ENCODE measurements at regions not wholly inside any gene's neighbourhood (a gene's known extent, or its start where the extent isn't known, plus 50 kb on each side); places are given as distances from the start of the nearest gene placed in this dataset.
"Not testable (repeated sequence)": the region's sequence is repeated elsewhere in the genome, so short reads cannot be mapped to it uniquely, and the experiment has no call there.

DNA sequence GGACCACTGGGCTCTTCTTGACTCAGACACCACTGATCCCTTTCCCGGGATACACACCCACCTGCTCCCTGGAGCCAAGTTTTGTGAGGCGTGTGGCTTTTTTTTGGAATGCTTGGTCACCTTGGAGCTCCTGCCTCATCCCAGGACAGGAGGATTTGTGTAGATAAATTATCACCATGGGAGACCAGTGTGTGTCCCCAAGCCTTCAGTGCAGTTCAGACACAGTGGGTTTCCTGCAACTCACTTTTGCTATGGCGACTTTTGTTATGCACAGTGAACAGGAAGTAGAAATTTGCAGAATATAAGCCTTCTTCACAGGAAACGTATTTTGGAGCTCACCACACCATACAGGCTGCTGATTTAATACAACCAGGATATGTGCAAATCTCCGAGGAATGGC is 357.4 kb downstream of the PAX1 start:
- ATAC-seq, result no peak
- no peak overlapping the region for H3K4me3 Mint-ChIP-seq
- no peaks in the 10 kb centered on the region for H3K4me1 Mint-ChIP-seq (ENCODE audit: low read depth)
- H3K9me3 Mint-ChIP-seq, result peaks cover 13% of the 10 kb centered on the region
- no peaks in the 10 kb centered on the region for H3K27me3 Mint-ChIP-seq (ENCODE audit: low read depth)
- H3K36me3 Mint-ChIP-seq (ENCODE audit: insufficient read depth), result no peaks in the 10 kb centered on the region
- DNase-seq, result no peak

DNA sequence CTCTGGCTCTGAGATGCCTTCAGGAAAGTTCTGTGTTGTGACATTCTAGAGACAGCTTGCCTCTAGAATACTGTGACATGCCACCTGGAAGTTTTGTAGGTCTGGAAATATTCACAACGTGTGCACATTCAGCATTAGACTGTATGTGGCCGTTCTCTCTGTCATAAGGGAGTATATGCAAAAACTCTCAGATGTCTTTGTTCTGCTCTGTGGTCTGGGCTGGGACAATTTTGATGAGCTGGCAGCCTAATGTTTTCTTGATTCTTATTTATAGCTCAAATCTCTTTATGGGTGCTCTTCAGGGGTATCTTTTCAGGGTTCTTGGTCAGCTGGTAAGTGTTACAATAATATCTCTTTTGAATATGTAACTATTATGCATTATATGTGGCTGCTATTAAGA is 355.1 kb downstream of the PAX1 start:
- Mint-ChIP-seq H3K9me3 (peaks cover 8% of the 10 kb centered on the region), H3K4me3 (no peak overlapping the region), H3K36me3 (ENCODE audit: insufficient read depth) (no peaks in the 10 kb centered on the region), H3K27me3 (ENCODE audit: low read depth) (no peaks in the 10 kb centered on the region), H3K4me1 (ENCODE audit: low read depth) (no peaks in the 10 kb centered on the region)
- DNase-seq (no peak), ATAC-seq (no peak)

DNA sequence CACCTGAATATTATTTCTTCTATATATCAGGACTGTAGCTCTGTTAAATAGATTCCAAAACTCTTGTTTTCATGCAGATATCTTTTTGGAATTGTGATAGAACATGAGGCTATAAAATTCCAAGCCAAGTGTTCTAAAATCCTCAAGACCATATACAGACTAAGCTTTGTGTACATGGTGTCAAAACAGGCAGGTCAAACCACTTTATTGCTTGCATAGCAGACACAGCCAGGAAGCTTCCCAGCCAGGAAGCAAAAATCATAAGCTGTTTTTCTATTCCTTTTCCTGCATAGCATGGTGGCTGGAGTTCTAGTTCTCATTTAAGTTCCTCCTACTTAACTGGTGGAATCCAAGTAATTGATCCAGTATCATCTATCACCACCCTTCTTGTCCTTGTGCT is 353.3 kb downstream of the PAX1 start:
- ATAC-seq (no peak), DNase-seq (no peak)
- H3K4me3 Mint-ChIP-seq, result no peak overlapping the region
- H3K36me3 Mint-ChIP-seq (ENCODE audit: insufficient read depth), result no peaks in the 10 kb centered on the region
- no peaks in the 10 kb centered on the region for H3K27me3 Mint-ChIP-seq (ENCODE audit: low read depth)
- H3K4me1 Mint-ChIP-seq (ENCODE audit: low read depth), result no peaks in the 10 kb centered on the region
- H3K9me3 Mint-ChIP-seq, result peaks cover 5% of the 10 kb centered on the region

DNA sequence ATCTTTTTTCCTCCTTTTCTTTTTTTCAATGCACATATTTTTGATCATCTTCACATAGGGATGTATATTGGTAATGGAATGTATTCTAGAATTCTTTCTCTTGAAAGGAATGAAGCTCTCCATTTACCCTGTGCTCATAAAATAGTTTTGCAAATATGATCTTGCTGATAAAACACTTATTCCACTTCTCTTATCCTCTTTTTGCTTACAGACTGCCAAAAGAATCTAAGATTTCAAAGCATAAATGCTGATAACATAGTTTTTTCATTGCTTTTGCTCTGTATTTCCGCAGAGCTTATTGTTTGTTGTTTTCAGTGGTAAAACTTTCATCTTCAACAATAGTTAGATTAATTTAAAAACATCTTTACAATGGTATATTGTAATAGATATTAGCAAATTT is 350.5 kb downstream of the PAX1 start:
- H3K4me1 Mint-ChIP-seq (ENCODE audit: low read depth), result no peaks in the 10 kb centered on the region
- no peak overlapping the region for H3K4me3 Mint-ChIP-seq
- H3K9me3 Mint-ChIP-seq, result peaks cover 10% of the 10 kb centered on the region
- ATAC-seq (no peak), DNase-seq (no peak)
- no peaks in the 10 kb centered on the region for H3K27me3 Mint-ChIP-seq (ENCODE audit: low read depth)
- no peaks in the 10 kb centered on the region for H3K36me3 Mint-ChIP-seq (ENCODE audit: insufficient read depth)

DNA sequence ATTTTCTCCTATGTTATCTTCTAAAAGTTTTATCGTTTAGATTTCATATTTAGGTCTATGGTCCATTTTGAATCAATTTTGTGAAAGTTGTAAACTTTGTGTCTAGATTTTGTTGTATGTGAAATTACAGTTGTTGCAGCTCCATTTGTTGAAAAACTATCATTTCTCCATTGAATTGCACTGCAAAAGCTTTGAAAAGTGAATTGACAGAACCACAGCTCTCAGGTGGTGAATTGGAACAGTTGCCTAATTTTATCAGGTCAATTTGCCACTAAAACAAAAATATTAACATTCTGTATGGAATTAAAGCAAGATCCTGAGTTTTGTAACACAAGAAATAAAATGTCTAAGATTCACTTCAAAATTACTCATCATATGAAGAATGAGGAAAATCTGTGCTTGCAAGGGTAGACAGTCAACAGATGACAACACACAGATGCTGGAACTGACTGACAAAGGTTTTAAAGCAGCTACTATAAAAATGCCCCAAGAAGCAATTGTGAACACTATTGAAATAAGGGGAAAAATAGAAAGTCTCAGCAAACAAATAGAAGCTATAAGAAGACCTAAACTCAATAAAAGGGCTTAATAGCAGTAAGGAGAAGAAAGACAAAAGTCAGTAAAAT is 346.7 kb downstream of the PAX1 start:
- H3K4me3 Mint-ChIP-seq, result no peak overlapping the region
- H3K27me3 Mint-ChIP-seq (ENCODE audit: low read depth), result no peaks in the 10 kb centered on the region
- H3K4me1 Mint-ChIP-seq (ENCODE audit: low read depth), result no peaks in the 10 kb centered on the region
- no peaks in the 10 kb centered on the region for H3K36me3 Mint-ChIP-seq (ENCODE audit: insufficient read depth)
- DNase-seq (no peak), ATAC-seq (no peak)
- peaks cover 10% of the 10 kb centered on the region for H3K9me3 Mint-ChIP-seq

DNA sequence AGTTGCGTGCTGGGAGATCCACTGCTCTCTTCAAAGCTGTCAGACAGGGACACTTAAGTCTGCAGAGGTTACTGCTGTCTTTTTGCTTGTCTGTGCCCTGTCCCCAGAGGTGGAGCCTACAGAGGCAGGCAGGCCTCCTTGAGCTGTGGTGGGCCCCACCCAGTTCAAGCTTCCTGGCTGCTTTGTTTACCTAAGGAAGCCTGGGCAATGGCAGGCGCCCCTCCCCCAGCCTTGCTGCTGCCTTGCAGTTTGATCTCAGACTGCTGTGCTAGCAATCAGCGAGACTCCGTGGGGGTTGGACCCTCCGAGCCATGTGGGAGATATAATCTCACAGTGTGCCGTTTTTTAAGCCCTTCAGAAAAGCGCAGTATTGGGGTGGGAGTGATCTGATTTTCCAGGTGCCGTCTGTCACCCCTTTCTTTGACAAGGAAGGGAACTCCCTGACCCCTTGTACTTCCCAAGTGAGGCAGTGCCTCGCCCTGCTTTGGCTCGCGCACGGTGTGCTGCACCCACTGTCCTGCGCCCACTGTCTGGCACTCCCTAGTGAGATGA is 340.6 kb downstream of the PAX1 start:
- not testable (repeated sequence) for H3K36me3 Mint-ChIP-seq (ENCODE audit: insufficient read depth); H3K9me3 Mint-ChIP-seq; ATAC-seq; H3K4me3 Mint-ChIP-seq; H3K4me1 Mint-ChIP-seq (ENCODE audit: low read depth); DNase-seq; H3K27me3 Mint-ChIP-seq (ENCODE audit: low read depth)

DNA sequence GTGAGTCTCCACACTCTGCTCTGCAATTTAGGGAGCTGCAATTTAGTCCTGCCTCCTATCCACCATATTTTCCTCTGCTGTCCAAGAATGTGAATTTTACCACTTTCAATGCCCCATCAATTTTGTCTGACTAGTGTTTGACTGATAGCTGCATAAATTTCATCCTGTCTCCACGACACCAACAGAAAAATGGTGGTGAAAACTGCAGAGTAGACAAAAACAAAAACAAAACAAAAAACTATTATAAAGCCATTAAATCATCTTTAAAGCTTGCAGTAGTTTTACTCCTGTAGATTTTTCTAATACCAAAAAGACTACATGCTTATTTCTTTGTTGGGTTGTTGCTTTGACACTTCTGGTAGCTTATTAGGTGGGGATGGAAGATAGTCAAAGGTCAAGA is 322.0 kb downstream of the PAX1 start:
- ATAC-seq (no peak), DNase-seq (no peak)
- Mint-ChIP-seq H3K27me3 (ENCODE audit: low read depth) (no peaks in the 10 kb centered on the region), H3K4me1 (ENCODE audit: low read depth) (no peaks in the 10 kb centered on the region), H3K9me3 (peaks cover 30% of the 10 kb centered on the region), H3K36me3 (ENCODE audit: insufficient read depth) (no peaks in the 10 kb centered on the region), H3K4me3 (no peak overlapping the region)

DNA sequence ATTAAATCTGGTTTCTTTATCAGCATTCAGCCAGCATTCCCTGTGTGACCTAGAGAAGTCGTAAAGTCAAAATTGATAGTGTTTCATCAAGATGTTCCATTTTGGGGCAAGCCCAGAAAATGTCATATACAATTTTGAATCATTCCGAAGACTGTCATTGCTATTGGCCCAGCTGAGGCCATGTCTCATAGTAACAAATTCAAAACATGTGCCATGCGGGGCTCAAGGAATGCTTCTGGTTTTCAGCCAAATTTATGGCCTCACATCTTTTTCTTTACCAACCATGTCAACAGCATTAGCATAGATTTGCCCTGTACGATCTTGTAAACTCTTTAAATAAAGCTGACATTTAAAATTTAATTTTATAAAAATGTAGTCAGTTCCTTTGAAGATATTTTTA is 314.7 kb downstream of the PAX1 start:
- H3K36me3 Mint-ChIP-seq (ENCODE audit: insufficient read depth), result no peaks in the 10 kb centered on the region
- H3K4me1 Mint-ChIP-seq (ENCODE audit: low read depth), result no peaks in the 10 kb centered on the region
- peaks cover 15% of the 10 kb centered on the region for H3K9me3 Mint-ChIP-seq
- DNase-seq (no peak), ATAC-seq (no peak)
- H3K27me3 Mint-ChIP-seq (ENCODE audit: low read depth), result no peaks in the 10 kb centered on the region
- H3K4me3 Mint-ChIP-seq, result no peak overlapping the region

DNA sequence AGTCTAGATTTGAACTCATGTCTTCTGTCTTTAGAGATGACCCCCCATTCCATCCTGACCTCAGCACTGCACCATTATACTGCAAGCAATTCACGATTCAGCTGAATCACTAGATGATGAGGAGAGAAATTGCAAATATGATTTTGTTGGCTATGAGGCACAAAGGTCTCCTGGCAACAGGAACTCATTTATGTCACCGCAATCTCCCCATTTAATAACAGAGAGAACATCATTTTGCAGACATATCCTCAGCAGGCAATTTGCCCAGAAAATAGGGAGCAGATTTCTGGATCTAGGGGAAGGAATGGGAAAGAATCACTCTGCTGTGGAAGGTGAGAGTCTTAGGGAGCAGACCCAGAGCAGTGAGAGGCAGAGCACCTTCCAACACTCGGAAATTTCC is 303.0 kb downstream of the PAX1 start:
- Mint-ChIP-seq H3K9me3 (peaks cover 9% of the 10 kb centered on the region), H3K36me3 (ENCODE audit: insufficient read depth) (no peaks in the 10 kb centered on the region), H3K4me3 (no peak overlapping the region), H3K27me3 (ENCODE audit: low read depth) (no peaks in the 10 kb centered on the region), H3K4me1 (ENCODE audit: low read depth) (no peaks in the 10 kb centered on the region)
- ATAC-seq (no peak), DNase-seq (no peak)

DNA sequence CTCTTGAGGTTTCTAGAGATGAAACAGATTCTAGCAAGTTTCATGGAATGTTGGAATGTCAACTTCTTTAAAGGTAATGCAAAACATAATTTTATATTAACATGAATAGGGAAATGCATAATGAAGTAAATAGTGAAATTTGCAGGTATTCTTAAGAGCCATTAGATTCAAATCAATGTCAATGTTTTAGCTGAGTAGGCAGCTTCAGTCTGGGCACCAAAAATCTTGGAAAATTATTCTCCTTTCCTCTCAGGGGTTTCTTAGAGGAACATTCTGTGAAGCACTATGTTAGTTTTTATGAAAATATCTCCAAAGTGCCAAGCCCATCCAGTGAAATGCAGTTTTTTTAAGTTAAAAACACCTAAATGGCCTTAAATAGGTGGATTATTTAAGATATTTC is 300.8 kb downstream of the PAX1 start:
- no peak for ATAC-seq
- H3K9me3 Mint-ChIP-seq, result peaks cover 9% of the 10 kb centered on the region
- H3K4me1 Mint-ChIP-seq (ENCODE audit: low read depth), result no peaks in the 10 kb centered on the region
- DNase-seq, result no peak
- no peak overlapping the region for H3K4me3 Mint-ChIP-seq
- H3K36me3 Mint-ChIP-seq (ENCODE audit: insufficient read depth), result no peaks in the 10 kb centered on the region
- no peaks in the 10 kb centered on the region for H3K27me3 Mint-ChIP-seq (ENCODE audit: low read depth)

DNA sequence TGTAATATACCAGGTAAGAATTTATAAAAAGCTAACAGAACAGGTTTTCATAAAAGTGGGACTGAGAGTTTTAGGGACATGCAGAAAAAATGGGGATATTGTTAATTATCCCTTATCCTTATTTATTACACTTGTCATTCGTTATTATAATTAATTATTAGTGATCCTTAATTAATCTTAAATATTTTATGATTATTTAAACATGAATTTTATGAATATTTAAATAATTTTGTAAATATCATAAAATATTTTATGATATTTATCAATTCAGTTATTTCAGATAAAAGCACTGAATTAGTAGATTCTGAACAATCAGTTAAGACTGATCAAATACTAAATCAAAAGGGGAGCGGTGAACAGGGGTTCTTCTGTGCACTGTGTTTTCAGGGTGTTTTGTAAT is 300.1 kb downstream of the PAX1 start:
- Mint-ChIP-seq H3K9me3 (peaks cover 9% of the 10 kb centered on the region), H3K27me3 (ENCODE audit: low read depth) (no peaks in the 10 kb centered on the region), H3K4me1 (ENCODE audit: low read depth) (no peaks in the 10 kb centered on the region), H3K36me3 (ENCODE audit: insufficient read depth) (no peaks in the 10 kb centered on the region), H3K4me3 (no peak overlapping the region)
- DNase-seq, result no peak
- ATAC-seq, result no peak

DNA sequence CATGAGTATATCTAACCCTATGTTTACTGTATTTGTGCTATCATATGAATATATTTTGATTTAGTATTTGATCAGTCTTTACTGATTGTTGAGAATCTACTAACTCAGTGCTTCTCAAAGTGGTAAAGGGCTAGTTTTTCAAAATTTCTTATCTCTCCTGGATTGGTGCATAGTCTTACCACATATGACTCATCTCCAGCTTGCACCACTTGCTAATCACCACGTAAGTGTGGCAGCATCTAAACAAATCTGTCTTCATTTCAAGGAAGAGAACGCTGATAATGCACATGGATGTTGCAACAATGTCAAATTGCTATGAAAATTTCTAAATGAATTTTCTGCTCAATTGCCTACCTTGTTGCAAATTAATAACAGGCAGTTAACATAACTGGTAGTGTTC is 299.5 kb downstream of the PAX1 start:
- Mint-ChIP-seq H3K4me1 (ENCODE audit: low read depth) (no peaks in the 10 kb centered on the region), H3K36me3 (ENCODE audit: insufficient read depth) (no peaks in the 10 kb centered on the region), H3K27me3 (ENCODE audit: low read depth) (no peaks in the 10 kb centered on the region)

DNA sequence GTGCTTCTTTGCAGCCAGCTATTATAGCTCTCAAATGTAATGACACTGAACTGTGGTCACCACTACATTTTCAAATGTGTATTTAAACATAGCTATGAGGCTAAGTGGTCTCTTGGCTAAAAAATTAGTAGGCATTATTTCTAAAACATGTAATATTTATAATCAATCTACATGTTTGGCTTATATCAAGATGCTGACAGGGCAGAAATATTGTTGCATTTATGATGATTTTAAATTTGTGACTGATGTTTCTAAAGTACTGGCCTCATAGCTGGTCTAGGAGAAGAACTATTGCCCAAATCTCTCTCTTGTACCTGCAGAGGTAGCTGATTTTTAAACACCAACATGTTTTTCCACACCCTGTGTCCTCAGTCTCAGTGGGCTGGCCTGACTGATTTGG is 298.2 kb downstream of the PAX1 start:
- Mint-ChIP-seq H3K4me1 (ENCODE audit: low read depth) (no peaks in the 10 kb centered on the region), H3K9me3 (peaks cover 11% of the 10 kb centered on the region), H3K4me3 (no peak overlapping the region), H3K36me3 (ENCODE audit: insufficient read depth) (no peaks in the 10 kb centered on the region), H3K27me3 (ENCODE audit: low read depth) (no peaks in the 10 kb centered on the region)
- DNase-seq (no peak), ATAC-seq (no peak)

More for the DNA sequence above, 299.5 kb downstream of the PAX1 start:
- ATAC-seq (no peak), DNase-seq (no peak)
- Mint-ChIP-seq H3K4me3 (no peak overlapping the region), H3K9me3 (peaks cover 11% of the 10 kb centered on the region)

DNA sequence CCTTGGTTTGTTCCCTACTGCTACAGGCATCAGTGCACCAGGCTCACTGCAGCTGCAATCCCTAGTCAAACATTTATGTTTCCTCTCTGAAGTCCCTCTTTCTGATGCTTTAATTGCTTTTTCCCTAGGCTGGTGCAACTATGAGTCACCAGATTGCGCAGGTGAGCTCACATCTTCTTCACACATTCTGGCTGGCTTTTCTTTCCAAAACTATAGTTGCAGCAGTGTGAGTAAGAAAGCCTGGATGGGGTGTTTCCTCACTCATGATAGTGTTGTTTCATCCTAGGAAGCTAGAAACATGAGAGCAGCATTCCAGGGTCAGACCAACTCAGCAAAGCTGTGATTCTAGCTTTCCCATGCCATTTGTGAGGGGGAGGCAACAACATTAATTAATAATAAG is 296.4 kb downstream of the PAX1 start:
- H3K4me1 Mint-ChIP-seq (ENCODE audit: low read depth), result no peaks in the 10 kb centered on the region
- no peak overlapping the region for H3K4me3 Mint-ChIP-seq
- DNase-seq, result no peak
- ATAC-seq, result no peak
- H3K9me3 Mint-ChIP-seq, result peaks cover 3% of the 10 kb centered on the region
- H3K27me3 Mint-ChIP-seq (ENCODE audit: low read depth), result no peaks in the 10 kb centered on the region
- H3K36me3 Mint-ChIP-seq (ENCODE audit: insufficient read depth), result no peaks in the 10 kb centered on the region

DNA sequence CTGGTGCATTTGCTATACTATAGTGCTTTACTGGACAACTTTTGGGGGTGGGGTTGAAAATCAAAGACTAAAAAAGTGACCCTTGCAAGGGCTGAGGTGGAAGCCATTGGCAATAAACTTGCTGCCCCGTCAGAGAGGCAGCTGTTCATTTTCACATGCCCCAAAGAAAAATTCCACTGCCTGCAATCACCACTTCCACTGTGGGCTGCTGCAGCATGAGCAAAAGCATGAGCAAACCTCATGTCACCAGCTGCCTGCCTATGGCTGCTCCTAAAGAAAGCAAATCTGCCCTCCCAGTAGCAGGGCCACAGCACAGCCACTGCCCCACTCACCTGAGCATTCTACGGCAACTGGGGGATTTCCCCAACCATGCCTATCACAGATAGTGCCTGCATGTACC is 290.0 kb downstream of the PAX1 start:
- H3K4me1 Mint-ChIP-seq (ENCODE audit: low read depth), result no peaks in the 10 kb centered on the region
- no peak overlapping the region for H3K4me3 Mint-ChIP-seq
- DNase-seq (no peak), ATAC-seq (no peak)
- no peaks in the 10 kb centered on the region for H3K36me3 Mint-ChIP-seq (ENCODE audit: insufficient read depth)
- H3K9me3 Mint-ChIP-seq, result peaks cover 14% of the 10 kb centered on the region
- no peaks in the 10 kb centered on the region for H3K27me3 Mint-ChIP-seq (ENCODE audit: low read depth)

DNA sequence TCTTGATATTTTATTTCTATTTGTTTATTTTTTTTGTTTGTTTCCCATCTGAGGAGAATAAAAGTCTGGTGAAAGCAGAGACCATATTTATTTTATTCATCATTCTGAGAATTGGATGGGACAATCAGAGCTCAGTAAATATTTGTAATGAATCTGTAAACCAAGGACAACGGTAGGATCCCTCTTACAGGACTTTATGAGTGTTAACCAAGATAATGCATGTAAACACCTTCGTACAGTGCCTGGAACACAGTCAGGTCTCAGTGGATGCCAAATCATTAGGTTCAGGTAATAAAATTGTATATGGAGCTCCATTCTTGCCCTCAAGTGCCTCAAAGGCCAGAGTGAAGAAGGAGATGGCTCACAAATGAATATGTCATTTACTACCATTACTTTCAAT is 288.7 kb downstream of the PAX1 start:
- H3K4me1 Mint-ChIP-seq (ENCODE audit: low read depth), result no peaks in the 10 kb centered on the region
- DNase-seq, result no peak
- H3K9me3 Mint-ChIP-seq, result peaks cover 17% of the 10 kb centered on the region
- H3K27me3 Mint-ChIP-seq (ENCODE audit: low read depth), result no peaks in the 10 kb centered on the region
- no peak overlapping the region for H3K4me3 Mint-ChIP-seq
- ATAC-seq, result no peak
- H3K36me3 Mint-ChIP-seq (ENCODE audit: insufficient read depth), result no peaks in the 10 kb centered on the region

All from activated T-cell treated with anti-CD3 and anti-CD28 coated beads, Interleukin-2, amount 50 U/mL, for 4 hours (primary cell).